ENCODE measurements at regions not wholly inside any gene's neighbourhood (a gene's known extent, or its start where the extent isn't known, plus 50 kb on each side); places are given as distances from the start of the nearest gene placed in this dataset.

DNA sequence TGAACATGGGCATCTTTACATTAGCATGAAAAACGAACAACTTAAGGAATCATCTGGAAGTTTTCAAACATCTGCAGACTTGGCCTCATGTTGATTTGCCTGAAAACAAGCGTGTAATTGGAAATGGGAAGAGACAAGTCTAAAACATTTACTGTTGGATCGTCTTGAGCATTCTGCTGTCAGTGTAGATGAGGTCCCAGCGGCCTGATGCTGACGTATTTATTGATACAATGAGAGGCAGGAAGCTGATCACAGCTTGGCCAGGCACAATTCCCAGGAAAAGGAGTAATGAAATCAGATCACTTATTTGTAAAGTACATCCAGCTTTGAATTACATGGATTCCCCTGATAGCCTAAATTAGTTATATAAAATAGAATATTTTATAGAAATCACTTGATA, 210.6 kb downstream of the CLCN4 start:
- RAD21 ChIA-PET (ENCODE audit: low non-redundant PET in 1 of 2, low total read pairs in 2 of 2, uncharacterized antibody in 2 of 2, unreplicated experiment in 2 of 2), result no interaction called here

More for the DNA sequence above, 210.6 kb downstream of the CLCN4 start:
- no peaks in the 10 kb centered on the region for H3K9me3 ChIP-seq (ENCODE audit: control insufficient read depth in 1 of 2, insufficient read depth in 1 of 2, low read depth in 1 of 2, low read length in 2 of 2)
- ATAC-seq (no peak), DNase-seq (ENCODE audit: low read depth, low spot score) (no peak)
- no peaks in the 10 kb centered on the region for H4K20me1 ChIP-seq (ENCODE audit: insufficient read depth)
- no peak overlapping the region for H2AFZ ChIP-seq (ENCODE audit: low read depth, low read length, poor library complexity, severe bottlenecking)
- ChIA-PET CTCF (no interaction called here), POLR2A (no interaction called here)
- no peak overlapping the region for H3K4me2 ChIP-seq (ENCODE audit: low read length)
- no peaks in the 10 kb centered on the region for H3K9me2 ChIP-seq (ENCODE audit: insufficient read depth)
- H3K4me3 ChIP-seq (replicated peaks in 1 of 2; ENCODE audit: low read depth in 1 of 2, low read length in 2 of 2), result no peak overlapping the region
- H3K27me3 ChIP-seq (ENCODE audit: insufficient read depth, low read length), result no peaks in the 10 kb centered on the region
- H3K27ac ChIP-seq (ENCODE audit: low read depth, low read length), result no peak overlapping the region
- intact Hi-C loops (cut with micrococcal nuclease), result no loop called here
- no TSS peak for BruUV-seq (replicated peaks)
- no peak overlapping the region for H3K9ac ChIP-seq (ENCODE audit: low read length)
- H3K79me2 ChIP-seq (ENCODE audit: insufficient read depth, low read length), result no peaks in the 10 kb centered on the region
- no peaks in the 10 kb centered on the region for H3K4me1 ChIP-seq (ENCODE audit: control insufficient read depth in 1 of 2, insufficient read depth in 2 of 2, low read length in 2 of 2)
- H3K36me3 ChIP-seq (ENCODE audit: control insufficient read depth in 1 of 2, insufficient read depth in 2 of 2, low read length in 2 of 2), result no peaks in the 10 kb centered on the region
- TF ChIP-seq, protein P1, sequence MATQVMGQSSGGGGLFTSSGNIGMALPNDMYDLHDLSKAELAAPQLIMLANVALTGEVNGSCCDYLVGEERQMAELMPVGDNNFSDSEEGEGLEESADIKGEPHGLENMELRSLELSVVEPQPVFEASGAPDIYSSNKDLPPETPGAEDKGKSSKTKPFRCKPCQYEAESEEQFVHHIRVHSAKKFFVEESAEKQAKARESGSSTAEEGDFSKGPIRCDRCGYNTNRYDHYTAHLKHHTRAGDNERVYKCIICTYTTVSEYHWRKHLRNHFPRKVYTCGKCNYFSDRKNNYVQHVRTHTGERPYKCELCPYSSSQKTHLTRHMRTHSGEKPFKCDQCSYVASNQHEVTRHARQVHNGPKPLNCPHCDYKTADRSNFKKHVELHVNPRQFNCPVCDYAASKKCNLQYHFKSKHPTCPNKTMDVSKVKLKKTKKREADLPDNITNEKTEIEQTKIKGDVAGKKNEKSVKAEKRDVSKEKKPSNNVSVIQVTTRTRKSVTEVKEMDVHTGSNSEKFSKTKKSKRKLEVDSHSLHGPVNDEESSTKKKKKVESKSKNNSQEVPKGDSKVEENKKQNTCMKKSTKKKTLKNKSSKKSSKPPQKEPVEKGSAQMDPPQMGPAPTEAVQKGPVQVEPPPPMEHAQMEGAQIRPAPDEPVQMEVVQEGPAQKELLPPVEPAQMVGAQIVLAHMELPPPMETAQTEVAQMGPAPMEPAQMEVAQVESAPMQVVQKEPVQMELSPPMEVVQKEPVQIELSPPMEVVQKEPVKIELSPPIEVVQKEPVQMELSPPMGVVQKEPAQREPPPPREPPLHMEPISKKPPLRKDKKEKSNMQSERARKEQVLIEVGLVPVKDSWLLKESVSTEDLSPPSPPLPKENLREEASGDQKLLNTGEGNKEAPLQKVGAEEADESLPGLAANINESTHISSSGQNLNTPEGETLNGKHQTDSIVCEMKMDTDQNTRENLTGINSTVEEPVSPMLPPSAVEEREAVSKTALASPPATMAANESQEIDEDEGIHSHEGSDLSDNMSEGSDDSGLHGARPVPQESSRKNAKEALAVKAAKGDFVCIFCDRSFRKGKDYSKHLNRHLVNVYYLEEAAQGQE (IDR thresholded peaks at IDR 0.05; ENCODE audit: low read depth), result no peak
- no peak for TF ChIP-seq SIN3A (IDR thresholded peaks at IDR 0.05; ENCODE audit: low read depth)
- TF ChIP-seq, protein P2, sequence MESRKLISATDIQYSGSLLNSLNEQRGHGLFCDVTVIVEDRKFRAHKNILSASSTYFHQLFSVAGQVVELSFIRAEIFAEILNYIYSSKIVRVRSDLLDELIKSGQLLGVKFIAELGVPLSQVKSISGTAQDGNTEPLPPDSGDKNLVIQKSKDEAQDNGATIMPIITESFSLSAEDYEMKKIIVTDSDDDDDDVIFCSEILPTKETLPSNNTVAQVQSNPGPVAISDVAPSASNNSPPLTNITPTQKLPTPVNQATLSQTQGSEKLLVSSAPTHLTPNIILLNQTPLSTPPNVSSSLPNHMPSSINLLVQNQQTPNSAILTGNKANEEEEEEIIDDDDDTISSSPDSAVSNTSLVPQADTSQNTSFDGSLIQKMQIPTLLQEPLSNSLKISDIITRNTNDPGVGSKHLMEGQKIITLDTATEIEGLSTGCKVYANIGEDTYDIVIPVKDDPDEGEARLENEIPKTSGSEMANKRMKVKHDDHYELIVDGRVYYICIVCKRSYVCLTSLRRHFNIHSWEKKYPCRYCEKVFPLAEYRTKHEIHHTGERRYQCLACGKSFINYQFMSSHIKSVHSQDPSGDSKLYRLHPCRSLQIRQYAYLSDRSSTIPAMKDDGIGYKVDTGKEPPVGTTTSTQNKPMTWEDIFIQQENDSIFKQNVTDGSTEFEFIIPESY (IDR thresholded peaks at IDR 0.05; ENCODE audit: extremely low read depth, insufficient replicate concordance, low read length), result no peak
- no peak for TF ChIP-seq POLR2A (IDR thresholded peaks at IDR 0.05; ENCODE audit: borderline replicate concordance, extremely low read depth, insufficient read depth, insufficient read length)
- no peak for TF ChIP-seq SRF (IDR thresholded peaks at IDR 0.05; ENCODE audit: low read depth)
- TF ChIP-seq CEBPB (IDR thresholded peaks at IDR 0.05; ENCODE audit: low read depth), result no peak
- TF ChIP-seq, protein P3, sequence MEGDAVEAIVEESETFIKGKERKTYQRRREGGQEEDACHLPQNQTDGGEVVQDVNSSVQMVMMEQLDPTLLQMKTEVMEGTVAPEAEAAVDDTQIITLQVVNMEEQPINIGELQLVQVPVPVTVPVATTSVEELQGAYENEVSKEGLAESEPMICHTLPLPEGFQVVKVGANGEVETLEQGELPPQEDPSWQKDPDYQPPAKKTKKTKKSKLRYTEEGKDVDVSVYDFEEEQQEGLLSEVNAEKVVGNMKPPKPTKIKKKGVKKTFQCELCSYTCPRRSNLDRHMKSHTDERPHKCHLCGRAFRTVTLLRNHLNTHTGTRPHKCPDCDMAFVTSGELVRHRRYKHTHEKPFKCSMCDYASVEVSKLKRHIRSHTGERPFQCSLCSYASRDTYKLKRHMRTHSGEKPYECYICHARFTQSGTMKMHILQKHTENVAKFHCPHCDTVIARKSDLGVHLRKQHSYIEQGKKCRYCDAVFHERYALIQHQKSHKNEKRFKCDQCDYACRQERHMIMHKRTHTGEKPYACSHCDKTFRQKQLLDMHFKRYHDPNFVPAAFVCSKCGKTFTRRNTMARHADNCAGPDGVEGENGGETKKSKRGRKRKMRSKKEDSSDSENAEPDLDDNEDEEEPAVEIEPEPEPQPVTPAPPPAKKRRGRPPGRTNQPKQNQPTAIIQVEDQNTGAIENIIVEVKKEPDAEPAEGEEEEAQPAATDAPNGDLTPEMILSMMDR (IDR thresholded peaks at IDR 0.05 in 2 of 3, conservative IDR thresholded peaks at IDR 0.05 in 1 of 3; ENCODE audit: borderline replicate concordance in 1 of 3, insufficient read depth in 1 of 3, low read depth in 2 of 3, low read length in 2 of 3), result no peak
- TF ChIP-seq ELF1 (IDR thresholded peaks at IDR 0.05; ENCODE audit: borderline replicate concordance, low read depth), result no peak
- no peak for TF ChIP-seq EGR1 (IDR thresholded peaks at IDR 0.05; ENCODE audit: low read depth)
- TF ChIP-seq ZNF274 (IDR thresholded peaks at IDR 0.05; ENCODE audit: low read depth, low read length), result no peak
- no peak for TF ChIP-seq SP1 (IDR thresholded peaks at IDR 0.05; ENCODE audit: low read depth)
- TF ChIP-seq FOSL1 (IDR thresholded peaks at IDR 0.05; ENCODE audit: low read depth), result no peak
- no peak for TF ChIP-seq TCF7L2 (IDR thresholded peaks at IDR 0.05; ENCODE audit: borderline replicate concordance, extremely low read depth, insufficient read depth, insufficient read length)

All from HCT116 (cell line).